ENCODE measurements at regions not wholly inside any gene's neighbourhood (a gene's known extent, or its start where the extent isn't known, plus 50 kb on each side); places are given as distances from the start of the nearest gene placed in this dataset.

GRCh38 chr6:95660544-95660943, 83.2 kb downstream of the MANEA start:
- TF ChIP-seq, protein P1, sequence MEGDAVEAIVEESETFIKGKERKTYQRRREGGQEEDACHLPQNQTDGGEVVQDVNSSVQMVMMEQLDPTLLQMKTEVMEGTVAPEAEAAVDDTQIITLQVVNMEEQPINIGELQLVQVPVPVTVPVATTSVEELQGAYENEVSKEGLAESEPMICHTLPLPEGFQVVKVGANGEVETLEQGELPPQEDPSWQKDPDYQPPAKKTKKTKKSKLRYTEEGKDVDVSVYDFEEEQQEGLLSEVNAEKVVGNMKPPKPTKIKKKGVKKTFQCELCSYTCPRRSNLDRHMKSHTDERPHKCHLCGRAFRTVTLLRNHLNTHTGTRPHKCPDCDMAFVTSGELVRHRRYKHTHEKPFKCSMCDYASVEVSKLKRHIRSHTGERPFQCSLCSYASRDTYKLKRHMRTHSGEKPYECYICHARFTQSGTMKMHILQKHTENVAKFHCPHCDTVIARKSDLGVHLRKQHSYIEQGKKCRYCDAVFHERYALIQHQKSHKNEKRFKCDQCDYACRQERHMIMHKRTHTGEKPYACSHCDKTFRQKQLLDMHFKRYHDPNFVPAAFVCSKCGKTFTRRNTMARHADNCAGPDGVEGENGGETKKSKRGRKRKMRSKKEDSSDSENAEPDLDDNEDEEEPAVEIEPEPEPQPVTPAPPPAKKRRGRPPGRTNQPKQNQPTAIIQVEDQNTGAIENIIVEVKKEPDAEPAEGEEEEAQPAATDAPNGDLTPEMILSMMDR (IDR thresholded peaks at IDR 0.05; ENCODE audit: low read depth, low read length) = no peak
- H3K4me3 ChIP-seq (ENCODE audit: low read depth, low read length) = no peak overlapping the region

DNA sequence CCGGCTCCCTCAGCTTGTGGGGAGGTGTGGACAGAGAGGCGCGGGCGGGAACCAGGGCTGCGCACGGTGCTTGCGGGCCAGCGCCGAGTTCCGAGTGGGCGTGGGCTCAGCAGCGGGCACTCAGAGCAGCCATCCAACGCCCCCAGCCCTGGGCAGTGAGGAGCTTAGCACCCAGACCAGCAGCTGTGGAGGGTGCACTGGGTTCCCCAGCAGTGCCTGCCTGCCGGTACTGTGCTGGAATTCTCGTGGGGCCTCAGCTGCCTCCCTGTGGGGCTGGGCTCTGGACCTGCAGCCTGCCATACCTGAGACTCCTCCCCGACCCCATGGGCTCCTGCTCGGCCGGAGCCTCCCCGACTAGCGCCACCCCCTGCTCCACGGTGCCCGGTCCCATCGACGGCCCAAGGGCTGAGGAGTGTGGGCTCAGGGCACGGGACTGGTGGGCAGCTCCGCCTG, 92.7 kb downstream of the MANEA start:
- TF ChIP-seq, protein P1 (IDR thresholded peaks at IDR 0.05; ENCODE audit: low read depth, low read length) = no peak

GRCh38 chr6:95676011-95676628, 98.8 kb downstream of the MANEA start:
- H3K4me3 ChIP-seq (ENCODE audit: low read depth, low read length) = no peak overlapping the region
- TF ChIP-seq, protein P1 (IDR thresholded peaks at IDR 0.05; ENCODE audit: low read depth, low read length) = no peak

More for the DNA sequence above, 92.7 kb downstream of the MANEA start:
- H3K4me3 ChIP-seq (ENCODE audit: low read depth, low read length) = no peak overlapping the region

DNA sequence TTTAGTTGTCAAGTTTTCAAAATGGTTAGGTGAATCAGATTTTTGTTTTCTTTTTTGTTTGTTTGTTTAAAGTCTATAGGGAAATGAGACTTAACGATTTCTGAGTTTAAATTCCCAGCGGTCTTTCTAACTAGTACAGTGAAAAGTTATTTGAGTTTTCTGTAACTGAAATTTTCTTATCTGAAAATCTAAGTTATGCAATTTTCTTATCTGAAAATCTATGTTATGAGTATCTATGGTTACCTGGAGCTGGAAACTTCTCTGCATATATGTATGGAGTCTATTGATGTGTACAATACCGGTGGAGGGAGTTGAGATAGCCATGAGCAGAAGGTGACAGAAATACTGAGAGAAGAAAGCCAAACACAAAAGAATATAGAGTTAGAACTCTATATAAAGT, 102.6 kb downstream of the MANEA start:
- H3K4me3 ChIP-seq (ENCODE audit: low read depth, low read length) = no peak overlapping the region
- TF ChIP-seq, protein P1 (IDR thresholded peaks at IDR 0.05; ENCODE audit: low read depth, low read length) = no peak

DNA sequence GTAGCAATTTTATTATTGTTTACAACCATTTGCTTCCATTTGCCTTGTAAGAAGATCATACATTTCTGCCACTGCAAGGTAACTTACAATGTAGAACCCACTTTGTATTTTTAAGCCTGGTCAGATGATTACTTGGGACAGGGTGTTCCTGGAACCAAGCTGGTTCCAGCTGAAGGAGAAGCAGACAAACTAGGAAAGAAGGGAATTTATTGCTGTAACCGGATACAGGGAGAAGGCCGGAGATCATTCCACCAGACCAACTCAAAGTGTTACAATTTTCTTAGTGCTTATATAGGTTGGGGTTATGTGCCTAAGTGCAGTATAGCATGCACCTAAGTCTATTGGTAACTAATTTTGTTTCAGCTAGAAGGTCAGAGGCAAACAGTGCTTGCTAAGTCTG, 104.4 kb downstream of the MANEA start:
- TF ChIP-seq, protein P1 (IDR thresholded peaks at IDR 0.05; ENCODE audit: low read depth, low read length) = no peak
- no peak overlapping the region for H3K4me3 ChIP-seq (ENCODE audit: low read depth, low read length)

DNA sequence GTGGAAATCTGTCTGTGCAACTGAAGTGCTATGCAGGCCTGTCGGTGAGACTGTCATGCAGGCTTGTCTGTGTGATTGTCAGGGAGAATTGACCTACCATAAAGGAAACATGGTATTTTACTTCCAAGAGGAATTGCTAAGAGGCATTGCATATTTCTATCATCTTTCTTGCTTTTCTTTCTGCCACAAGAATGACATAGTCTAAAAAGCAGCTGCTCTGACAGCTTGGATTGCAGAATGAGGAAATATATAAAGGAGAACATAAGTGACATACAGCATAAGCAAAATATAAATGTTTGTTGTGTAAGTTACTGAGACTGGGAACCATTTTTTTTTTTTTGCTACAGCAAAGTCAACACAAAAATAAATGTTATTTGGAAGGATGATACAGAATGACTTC, 105.1 kb downstream of the MANEA start:
- TF ChIP-seq, protein P1 (IDR thresholded peaks at IDR 0.05; ENCODE audit: low read depth, low read length) = no peak
- H3K4me3 ChIP-seq (ENCODE audit: low read depth, low read length) = no peak overlapping the region

- TF ChIP-seq, protein P1 (IDR thresholded peaks at IDR 0.05; ENCODE audit: low read depth, low read length) = no peak
- no peak overlapping the region for H3K4me3 ChIP-seq (ENCODE audit: low read depth, low read length)
These were observed 108.5 kb downstream of the MANEA start for GRCh38 chr6:95685822-95686221.
